ENCODE measurements at regions not wholly inside any gene's neighbourhood (a gene's known extent, or its start where the extent isn't known, plus 50 kb on each side); places are given as distances from the start of the nearest gene placed in this dataset.
"Not testable (repeated sequence)": the region's sequence is repeated elsewhere in the genome, so short reads cannot be mapped to it uniquely, and the experiment has no call there.

DNA sequence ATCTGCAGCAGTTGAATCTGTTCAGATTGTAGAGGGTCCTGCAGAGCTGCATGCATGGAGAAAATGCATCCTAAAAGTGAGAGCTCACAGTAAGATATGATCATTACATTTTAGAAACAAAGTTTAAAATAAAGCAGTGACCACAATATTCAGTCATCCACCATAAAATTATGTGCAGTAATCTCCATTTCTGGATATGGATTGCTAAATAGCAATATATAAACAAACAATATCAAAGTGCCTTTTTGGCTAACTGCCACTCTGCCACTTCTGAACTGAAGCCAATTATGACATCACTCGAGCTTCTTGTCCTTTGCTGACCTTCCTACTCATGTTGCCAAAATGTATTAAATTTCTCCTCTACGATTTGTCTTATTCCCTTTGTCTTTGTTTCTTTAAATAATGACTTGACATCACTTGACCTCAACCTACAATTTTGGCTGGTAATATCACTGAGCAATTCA, 262.0 kb upstream of the CXADR start:
- DNase-seq (ENCODE audit: low spot score): no peak
- intact Hi-C loops (cut with DNase I): no loop called here

DNA sequence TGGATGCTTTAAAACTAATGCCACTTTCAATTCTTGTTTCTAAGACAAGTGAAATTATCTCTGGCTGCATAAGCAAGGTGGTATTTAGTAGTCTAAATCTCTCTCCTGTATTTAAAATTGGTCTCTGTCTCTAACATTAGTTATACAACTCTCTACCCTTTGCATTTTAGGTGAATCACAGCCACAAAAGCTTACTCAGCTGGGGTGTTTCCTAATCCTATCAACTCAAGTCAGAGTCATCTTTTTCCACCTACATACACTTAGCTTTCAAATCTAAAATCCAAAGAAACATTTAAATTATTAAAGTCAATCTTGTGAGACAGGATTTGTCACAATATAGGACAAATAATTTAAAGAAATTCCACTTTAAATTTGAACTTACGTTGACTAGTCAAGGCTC, 255.1 kb upstream of the CXADR start:
- intact Hi-C loops (cut with DNase I): no loop called here
- no peak for DNase-seq (ENCODE audit: low spot score)

DNA sequence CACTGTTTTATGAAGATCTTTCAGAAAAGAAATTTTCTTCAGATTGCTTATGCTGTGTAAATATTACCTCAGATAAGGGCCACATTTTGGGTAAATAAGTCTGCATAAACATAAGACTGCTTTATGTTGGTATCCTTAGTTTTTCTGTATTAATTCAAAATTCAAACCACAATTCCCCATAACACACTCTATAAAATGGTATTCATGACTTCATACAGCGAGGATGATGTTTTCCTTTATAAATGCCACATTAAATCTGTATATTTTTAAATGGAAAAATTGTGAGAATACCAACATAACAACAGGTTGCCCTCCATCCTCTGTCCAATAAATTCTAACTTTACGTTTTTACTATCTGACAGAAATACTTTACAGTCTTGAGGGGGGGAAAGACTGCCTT, 248.7 kb upstream of the CXADR start:
- intact Hi-C loops (cut with DNase I): loop anchor here (10.0 kb wide), 1 partner anchor 1369 kb away; no protein-coding TSS in a partner anchor

DNA sequence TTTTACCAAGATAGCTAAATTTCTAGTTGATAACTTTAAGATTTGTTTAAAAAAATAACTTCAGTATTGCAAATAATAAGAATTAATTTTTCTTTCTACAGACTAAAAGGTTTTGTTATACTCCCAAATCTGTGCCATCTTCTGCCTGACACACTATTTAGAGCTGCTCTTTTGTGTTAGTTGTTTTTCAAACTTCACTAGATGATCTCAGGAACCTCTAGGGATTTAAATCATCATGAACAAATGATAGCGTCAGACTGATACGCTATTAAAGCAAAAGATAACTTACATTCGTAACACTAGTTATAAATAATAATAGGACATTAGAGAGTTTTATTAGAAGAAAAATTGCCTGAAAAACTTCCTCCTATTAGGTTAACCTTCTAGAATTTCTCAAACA, 243.1 kb upstream of the CXADR start:
- no peak for DNase-seq (ENCODE audit: low spot score)
- intact Hi-C loops (cut with DNase I): loop anchor here (10.0 kb wide), 1 partner anchor 1375 kb away; no protein-coding TSS in a partner anchor

More for the DNA sequence above, 248.7 kb upstream of the CXADR start:
- no peak for DNase-seq (ENCODE audit: low spot score)

DNA sequence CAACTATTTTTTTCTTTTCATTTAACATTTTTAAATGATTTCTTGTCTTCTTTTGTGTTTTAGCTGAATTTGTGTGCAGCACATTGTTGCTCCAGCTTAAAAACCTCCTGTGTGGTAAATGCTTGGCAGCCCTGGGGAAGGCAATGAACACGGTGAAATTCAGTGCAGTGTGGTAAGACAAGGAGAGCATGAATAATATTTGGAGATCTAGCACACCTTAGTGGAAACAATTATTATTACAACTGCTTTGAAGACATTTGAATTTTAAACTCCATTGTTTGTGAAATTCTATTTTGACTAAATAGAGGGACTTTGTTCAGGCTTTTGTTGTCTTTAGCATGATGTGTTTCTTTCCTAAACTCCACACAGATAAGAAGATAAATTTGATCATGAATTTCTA, 242.6 kb upstream of the CXADR start:
- intact Hi-C loops (cut with DNase I): no loop called here

DNA sequence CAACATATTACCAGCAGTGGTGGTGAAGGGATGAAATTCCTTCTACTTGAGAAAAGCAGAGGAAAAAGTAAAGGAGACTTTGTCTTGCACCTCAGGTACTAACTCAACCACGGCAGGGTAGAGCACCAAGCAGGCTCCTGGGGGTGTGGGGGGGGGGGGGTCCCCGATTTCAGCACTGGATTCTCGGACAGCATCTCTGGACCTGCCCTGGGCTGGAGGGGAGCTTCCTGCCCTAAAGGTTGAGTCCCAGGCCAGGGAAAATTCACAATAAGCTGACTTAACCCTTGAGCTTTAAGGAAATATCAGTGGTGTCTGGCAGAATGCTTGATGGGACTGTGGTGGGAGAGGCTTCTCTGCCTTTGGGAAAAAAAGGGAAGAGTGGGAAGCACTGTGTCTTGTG, 233.2 kb upstream of the CXADR start:
- intact Hi-C loops (cut with DNase I): no loop called here
- no peak for DNase-seq (ENCODE audit: low spot score)

More for the DNA sequence above, 242.6 kb upstream of the CXADR start:
- no peak for DNase-seq (ENCODE audit: low spot score)

DNA sequence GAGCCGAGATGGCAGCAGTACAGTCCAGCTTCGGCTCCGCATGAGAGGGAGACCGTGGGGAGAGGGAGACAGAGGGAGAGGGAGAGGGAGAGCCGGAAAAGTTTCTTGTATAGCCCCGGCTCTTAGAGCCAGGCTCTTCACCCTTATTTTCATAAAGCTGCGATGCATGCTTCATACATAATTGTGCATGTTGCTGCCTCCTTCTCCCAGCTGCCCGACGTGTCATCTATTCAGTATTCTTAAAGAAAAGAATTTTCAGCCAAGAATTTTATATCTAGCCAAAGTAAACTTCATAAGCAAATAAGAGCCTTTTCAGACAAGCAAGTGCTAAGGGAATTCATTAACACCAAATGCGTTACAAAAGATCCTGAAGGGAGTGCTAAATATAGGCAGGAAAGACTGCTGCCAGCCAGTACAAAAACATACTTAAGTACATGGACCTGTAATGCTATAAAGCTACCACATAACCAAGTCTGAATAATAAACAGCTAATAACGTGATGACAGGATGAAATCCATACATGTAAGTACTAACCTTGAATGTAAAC, 219.8 kb upstream of the CXADR start:
- DNase-seq (ENCODE audit: low spot score); intact Hi-C loops (cut with DNase I): not testable (repeated sequence)

DNA sequence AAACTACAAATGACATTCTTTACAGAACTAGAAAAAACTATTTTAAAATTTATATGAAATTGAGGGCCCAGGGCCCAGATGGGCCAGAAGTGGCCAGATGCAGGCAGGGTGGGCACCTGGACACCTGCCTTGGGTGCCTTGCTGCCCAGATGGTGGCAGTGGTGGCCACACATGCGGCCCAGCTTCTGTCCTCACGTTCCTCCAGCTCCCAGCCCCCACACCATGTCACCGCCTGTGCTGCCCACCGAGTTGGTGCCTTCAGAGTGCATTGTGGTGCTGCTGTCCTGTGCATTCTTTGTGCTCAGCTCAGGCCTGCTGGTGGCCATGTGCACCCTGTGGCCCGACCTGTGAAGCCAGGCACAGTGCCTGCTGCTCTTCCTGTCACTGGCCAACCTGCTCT, 216.8 kb upstream of the CXADR start:
- intact Hi-C loops (cut with DNase I): no loop called here

DNA sequence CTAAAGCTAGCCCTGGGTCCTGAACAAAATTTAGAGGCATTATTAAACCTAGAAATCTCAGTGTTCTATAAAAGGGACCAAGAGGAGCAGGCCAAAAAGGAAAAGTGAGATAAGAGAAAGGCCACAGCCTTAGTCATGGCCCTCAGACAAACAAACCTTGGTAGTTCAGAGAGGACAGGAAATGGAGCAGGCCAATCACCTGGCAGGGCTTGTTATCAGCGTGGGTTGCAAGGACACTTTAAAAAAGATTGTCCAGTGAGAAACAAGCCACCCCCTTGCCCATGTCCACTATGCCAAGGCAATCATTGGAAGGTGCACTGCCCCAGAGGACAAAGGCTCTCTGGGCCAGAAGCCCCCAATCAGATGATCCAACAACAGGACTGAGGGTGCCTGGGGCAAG, 213.3 kb upstream of the CXADR start:
- intact Hi-C loops (cut with DNase I); DNase-seq (ENCODE audit: low spot score): not testable (repeated sequence)

More for the DNA sequence above, 216.8 kb upstream of the CXADR start:
- no peak for DNase-seq (ENCODE audit: low spot score)

DNA sequence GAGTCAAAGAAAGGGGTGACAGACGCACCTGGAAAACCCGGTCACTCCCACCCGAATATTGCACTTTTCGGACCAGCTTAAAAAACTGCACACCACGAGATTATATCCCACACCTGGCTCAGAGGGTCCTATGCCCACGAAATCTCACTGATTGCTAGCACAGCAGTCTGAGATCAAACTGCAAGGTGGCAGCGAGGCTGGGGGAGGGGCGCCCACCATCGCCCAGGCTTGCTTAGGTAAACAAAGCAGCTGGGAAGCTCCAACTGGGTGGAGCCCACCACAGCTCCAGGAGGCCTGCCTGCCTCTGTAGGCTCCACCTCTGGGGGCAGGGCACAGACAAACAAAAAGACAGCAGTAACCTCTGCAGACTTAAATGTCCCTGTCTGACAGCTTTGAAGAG, 185.1 kb upstream of the CXADR start:
- intact Hi-C loops (cut with DNase I); DNase-seq (ENCODE audit: low spot score): not testable (repeated sequence)

DNA sequence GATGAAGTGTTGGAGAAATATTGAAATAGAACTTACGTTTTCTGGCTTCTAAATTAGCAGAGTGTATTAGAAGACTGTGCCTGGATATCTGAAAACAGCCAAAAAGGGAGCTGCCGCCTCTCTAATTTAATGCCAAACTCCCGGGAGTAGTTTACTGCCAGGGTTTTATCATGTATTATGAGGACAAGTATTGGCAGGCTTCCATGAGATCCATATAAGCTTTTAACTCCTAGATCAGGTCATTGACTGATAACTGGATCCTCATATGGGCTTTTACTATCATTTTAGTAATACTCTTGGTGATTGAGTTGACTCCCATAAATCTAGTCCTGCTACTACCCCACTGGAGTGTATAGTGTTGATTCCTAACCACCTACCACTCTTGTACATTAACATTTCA, 178.4 kb upstream of the CXADR start:
- intact Hi-C loops (cut with DNase I): no loop called here
- DNase-seq (ENCODE audit: low spot score): no peak

DNA sequence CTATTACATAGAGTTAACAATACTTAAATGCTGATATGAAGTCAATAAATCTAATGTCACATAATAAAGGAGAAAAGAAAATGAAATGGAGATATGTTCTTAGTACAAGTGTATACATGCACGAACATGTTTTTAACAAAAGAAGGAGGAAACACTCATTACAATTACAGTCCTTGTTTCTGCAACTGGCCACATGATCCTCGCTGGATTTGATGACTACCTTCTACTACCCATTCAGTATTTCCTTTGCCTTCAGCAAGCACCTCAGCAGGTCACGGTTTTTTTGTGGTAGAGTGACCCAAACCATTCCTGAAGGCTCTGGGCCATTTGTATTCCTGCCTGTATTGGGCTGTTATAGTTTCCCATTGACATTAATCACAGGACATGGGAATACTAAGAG, 172.8 kb upstream of the CXADR start:
- intact Hi-C loops (cut with DNase I): no loop called here
- no peak for DNase-seq (ENCODE audit: low spot score)

DNA sequence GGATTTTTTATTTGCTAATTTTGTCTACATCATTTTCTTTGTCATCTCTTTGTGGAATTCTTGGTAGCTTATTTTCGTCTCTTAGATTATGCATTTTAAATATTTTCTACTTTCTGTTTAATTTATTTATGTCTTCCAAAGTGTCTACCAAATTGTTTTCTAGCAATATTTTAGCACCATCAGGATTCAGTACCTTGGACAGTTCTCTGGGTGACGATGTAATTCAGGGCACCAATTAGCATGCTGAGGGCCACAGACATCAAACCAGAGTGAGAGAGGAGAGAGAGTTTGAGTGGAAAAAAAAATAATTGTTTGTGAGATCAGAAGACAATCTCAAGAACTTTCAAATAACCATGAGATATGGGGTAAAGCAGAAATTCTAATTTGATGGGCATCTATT, 169.8 kb upstream of the CXADR start:
- intact Hi-C loops (cut with DNase I): no loop called here
- DNase-seq (ENCODE audit: low spot score): no peak

DNA sequence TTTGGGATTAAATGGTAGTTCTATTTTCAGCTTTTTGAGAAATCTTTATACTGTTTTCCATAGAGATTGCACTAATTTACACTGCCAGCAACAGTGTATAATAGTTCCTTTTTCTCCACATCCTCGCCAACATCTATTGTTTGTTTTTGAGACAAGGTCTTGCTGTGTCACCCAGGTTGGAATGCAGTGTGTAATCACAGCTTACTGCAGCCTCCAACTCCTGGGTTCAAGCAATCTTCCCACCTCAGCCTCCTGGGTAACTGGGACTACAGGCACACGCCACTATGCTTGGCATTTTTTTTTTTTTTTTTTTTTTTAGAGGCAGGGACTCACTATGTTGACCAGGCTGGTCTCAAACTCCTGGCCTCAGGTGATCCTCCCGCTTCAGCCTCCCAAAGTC, 164.5 kb upstream of the CXADR start:
- intact Hi-C loops (cut with DNase I): no loop called here
- DNase-seq (ENCODE audit: low spot score): no peak

DNA sequence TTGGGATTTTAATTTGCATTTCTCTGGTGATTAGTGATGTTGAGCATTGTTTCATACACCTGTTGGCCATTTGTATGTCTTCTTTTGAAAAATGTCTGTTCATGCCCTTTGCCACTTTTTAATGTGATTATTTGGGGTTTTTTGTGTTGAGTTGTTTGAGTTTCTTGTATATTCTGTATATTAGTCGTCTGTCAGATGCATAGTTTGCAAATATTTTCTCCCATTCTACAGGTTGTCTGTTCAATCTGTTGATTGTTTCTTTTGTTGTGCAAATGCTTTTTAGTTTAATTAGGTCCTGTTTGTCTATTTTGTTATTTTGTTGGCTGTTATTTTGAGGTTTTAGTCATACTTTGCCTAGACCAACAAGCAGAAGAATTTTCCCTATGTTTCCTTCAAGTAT, 164.0 kb upstream of the CXADR start:
- DNase-seq (ENCODE audit: low spot score): no peak
- intact Hi-C loops (cut with DNase I): no loop called here

DNA sequence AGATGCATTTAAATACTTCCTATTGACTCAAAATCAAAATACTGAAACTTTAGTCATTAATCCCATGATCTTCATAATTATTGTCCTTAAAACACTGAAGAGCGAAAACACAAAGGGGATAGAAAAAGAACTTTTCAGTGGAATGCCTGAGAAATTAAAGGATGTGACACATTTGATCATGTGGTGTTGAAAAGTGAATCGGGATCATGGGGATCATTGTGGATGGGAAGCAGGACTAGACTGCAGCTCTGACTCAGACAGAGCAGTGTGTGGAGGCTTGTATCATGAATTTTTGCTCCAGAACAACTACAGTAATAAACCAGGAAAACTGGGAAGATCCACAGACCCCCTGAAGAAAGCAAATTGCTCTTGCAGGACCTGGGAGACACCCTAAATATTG, 161.1 kb upstream of the CXADR start:
- DNase-seq (ENCODE audit: low spot score): no peak
- intact Hi-C loops (cut with DNase I): no loop called here

DNA sequence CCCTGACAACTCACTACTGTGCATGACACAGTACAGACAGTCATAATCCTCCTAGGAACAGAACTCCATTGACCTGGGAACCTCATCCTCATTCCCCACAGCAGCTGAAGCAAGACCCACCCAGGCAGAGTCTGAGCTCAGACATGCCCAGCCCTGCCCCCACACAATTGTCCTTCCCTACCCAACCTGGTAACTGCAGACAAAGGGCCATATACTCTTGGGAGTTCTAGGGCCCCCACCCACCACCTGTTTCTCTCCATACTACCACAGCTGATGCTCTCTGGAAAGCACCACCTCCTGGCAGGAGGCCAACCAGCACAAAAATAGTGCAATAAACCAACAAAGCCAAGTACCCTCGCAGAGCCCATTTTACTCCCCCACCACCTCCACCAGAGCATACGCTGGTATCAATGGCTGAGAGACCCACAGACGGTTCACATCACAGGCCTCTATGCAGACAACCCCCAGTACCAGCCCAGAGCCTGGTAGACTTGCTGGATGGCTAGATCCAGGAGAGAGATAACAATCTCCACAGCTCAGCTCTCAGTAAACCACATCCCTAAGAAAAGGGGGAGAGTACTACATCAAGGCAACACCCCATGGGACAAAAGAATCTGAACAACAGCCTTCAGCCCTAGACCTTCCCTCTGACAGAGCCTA, 159.7 kb upstream of the CXADR start:
- intact Hi-C loops (cut with DNase I): no loop called here
- no peak for DNase-seq (ENCODE audit: low spot score)

DNA sequence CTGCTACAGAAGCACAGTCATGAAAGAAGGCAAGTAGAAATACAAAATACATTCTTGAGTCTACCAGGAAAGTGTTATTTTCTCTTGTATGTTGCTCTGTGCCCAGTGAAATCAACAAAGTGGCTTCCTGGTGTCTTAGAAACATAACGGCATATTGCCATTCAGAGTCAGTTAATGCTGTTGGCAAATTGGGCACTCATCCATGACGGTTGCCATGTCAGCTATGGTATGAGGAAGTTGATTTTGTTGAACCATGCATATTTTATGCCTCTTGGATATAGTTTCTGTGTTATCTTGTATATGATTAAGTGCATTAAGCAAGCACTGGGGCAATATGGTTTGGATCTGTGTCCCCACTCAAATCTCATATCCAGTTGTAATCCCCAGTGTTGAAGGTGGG, 153.1 kb upstream of the CXADR start:
- no peak for DNase-seq (ENCODE audit: low spot score)
- intact Hi-C loops (cut with DNase I): no loop called here

DNA sequence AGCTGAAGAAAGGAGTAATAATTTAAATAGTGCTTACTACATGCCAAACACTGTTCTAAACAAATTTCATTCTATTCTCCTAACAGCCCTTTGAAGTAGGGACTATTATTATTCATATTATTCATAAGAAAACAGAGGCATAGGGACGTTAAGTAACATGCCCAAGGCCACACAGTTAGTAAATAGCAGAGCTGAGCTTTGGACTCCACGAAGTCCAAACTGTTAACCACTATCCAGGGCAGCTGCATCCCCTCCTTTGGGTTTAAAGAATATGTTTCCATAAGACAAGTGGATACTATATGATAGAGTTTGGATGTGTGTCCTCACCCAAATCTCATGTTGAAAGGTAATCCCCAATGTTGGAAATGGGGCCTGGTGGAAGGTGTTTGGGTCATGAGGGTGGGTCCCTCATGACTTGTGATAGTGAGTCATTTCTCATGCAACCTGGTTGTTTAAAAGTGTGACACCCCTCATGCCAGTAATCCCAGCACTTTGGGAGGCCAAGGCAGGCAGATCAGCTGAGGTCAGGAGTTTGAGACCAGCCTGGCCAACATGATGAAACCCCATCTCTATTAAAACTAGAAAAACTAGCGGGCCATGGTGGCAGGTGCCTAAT, 144.0 kb upstream of the CXADR start:
- intact Hi-C loops (cut with DNase I): no loop called here
- DNase-seq (ENCODE audit: low spot score): no peak

DNA sequence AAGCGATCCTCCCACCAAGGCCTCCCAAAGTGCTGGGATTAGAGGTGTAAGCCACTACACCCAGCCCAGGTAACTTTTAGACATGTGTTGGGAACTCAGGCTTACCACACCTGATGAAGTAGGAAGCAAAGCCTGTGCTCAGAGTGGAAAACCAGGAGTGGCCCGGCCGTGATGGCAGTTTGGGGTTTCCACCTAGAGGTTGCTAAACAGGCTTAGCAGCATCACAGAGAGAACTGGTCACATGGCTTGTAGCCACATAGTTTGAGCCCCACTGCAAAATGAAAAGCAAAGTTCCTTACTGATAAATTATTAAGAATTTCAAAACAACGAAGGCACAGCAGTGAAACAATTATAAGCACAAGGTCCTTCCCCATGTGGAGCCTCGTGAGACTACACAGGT, 142.6 kb upstream of the CXADR start:
- intact Hi-C loops (cut with DNase I): no loop called here
- DNase-seq (ENCODE audit: low spot score): no peak

DNA sequence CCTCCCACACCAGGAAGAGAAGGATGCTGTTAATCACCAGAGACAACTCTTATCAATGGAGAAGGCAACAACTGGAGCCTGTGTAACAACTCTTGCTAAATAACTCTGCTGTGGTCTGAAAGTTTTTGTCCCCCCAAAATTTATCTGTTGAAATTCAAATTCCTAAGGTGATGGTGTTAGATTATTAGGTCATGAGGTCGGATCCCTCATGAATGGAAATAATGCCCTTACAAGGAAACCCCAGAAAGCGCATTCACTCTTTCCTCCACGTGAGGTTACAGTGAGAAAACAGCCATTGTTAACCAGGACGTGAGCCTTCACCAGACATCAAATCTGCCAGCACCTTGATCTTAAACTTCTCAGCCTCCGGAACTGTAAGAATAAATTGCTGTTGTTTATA, 141.9 kb upstream of the CXADR start:
- no peak for DNase-seq (ENCODE audit: low spot score)
- intact Hi-C loops (cut with DNase I): no loop called here
